ENCODE measurements at regions not wholly inside any gene's neighbourhood (a gene's known extent, or its start where the extent isn't known, plus 50 kb on each side); places are given as distances from the start of the nearest gene placed in this dataset.

- TF ChIP-seq CTCF (IDR thresholded peaks at IDR 0.05) (no peak), POLR2A (IDR thresholded peaks at IDR 0.05) (no peak), POLR2AphosphoS5 (IDR thresholded peaks at IDR 0.05) (no peak)
These were observed 99.4 kb downstream of the DRD1 start for GRCh38 chr5:175344331-175345195.

All from sigmoid colon (tissue), 4 donors.